H1 (cell line): ENCODE measurements at regions not wholly inside any gene's neighbourhood (a gene's known extent, or its start where the extent isn't known, plus 50 kb on each side); places are given as distances from the start of the nearest gene placed in this dataset.

ENCODE experiments used
- ASH2L ChIP-seq: fragments of 200-600, 300-600 bp; sonication (generic); IDR thresholded peaks from one replicate; pipeline ENCODE4 v1.7.1; 2017; ENCODE audit warnings: low read length
- HDAC6 ChIP-seq: IDR thresholded peaks from one replicate; pipeline ENCODE4 v1.7.1; 2012; ENCODE audit warnings: low read depth, mild to moderate bottlenecking, inconsistent platforms, low read length, moderate library complexity

DNA sequence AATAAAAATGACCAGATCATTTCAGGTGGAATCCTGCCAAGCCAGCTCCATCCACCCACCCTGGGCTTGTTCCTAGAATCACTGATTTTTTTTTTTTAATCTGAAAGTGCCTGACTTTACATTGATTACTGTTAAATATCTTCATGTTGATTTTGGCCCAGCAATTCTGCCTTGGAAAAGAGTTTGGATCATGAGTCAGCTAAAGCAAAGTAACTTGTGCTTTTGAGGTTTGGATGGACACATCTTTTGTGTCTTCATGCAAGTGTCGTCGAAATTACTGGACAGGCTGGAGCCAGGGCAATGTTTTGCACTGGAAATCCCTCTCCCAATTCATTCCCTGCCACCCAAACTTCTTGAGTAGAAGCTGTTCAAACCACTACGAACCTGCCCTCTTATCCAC lies 164.0 kb upstream of the SYT13 start (continued):
- TF ChIP-seq ASH2L, result no peak
- TF ChIP-seq HDAC6, result no peak
- TF ChIP-seq, all 59 proteins: peak for 0
